GM19351 (cell line): ENCODE measurements at regions not wholly inside any gene's neighbourhood (a gene's known extent, or its start where the extent isn't known, plus 50 kb on each side); places are given as distances from the start of the nearest gene placed in this dataset.

Experiments used
- ATAC-seq: cut with Tn5 transposase; IDR thresholded peaks from one replicate; pipeline ENCODE4 v1.9.1; 2021; ENCODE audit warnings: mild to moderate bottlenecking, moderate library complexity; ENCODE audit not compliant: unreplicated experiment

GRCh38 chr6:14451594-14452374, 334.2 kb downstream of the CD83 start:
- no peak for ATAC-seq

- no peak for ATAC-seq
Observed at GRCh38 chr6:14452567-14453527, 335.3 kb downstream of the CD83 start.

GRCh38 chr6:14453712-14454472, 336.3 kb downstream of the CD83 start:
- no peak for ATAC-seq

- no peak for ATAC-seq
Observed at GRCh38 chr6:14454473-14454775, 336.9 kb downstream of the CD83 start.

- no peak for ATAC-seq
Observed at GRCh38 chr6:14455427-14455826, 337.9 kb downstream of the CD83 start.

GRCh38 chr6:14455876-14456648, 338.5 kb downstream of the CD83 start:
- no peak for ATAC-seq

- no peak for ATAC-seq
Observed at GRCh38 chr6:14456941-14457340, 339.4 kb downstream of the CD83 start.

GRCh38 chr6:14458669-14459266, 341.2 kb downstream of the CD83 start:
- ATAC-seq = no peak

- no peak for ATAC-seq
Observed at GRCh38 chr6:14459315-14459714, 341.7 kb downstream of the CD83 start.

- no peak for ATAC-seq
Observed at GRCh38 chr6:14460556-14460955, 343.0 kb downstream of the CD83 start.

GRCh38 chr6:14462135-14462534, 344.6 kb downstream of the CD83 start:
- ATAC-seq = no peak

- ATAC-seq = no peak
Observed at GRCh38 chr6:14462566-14462965, 345.0 kb downstream of the CD83 start.

- ATAC-seq = no peak
Observed at GRCh38 chr6:14463110-14463509, 345.5 kb downstream of the CD83 start.

GRCh38 chr6:14464055-14464454, 346.5 kb downstream of the CD83 start:
- no peak for ATAC-seq

- no peak for ATAC-seq
Observed at GRCh38 chr6:14464716-14465115, 347.1 kb downstream of the CD83 start.

- ATAC-seq = no peak
Observed at GRCh38 chr6:14466278-14466677, 348.7 kb downstream of the CD83 start.

- no peak for ATAC-seq
Observed at GRCh38 chr6:14467591-14467990, 350.0 kb downstream of the CD83 start.

- no peak for ATAC-seq
Observed at GRCh38 chr6:14468647-14469321, 351.2 kb downstream of the CD83 start.

- no peak for ATAC-seq
Observed at GRCh38 chr6:14470101-14470500, 352.5 kb downstream of the CD83 start.

- no peak for ATAC-seq
Observed at GRCh38 chr6:14470671-14471070, 353.1 kb downstream of the CD83 start.
